ENCODE measurements at regions not wholly inside any gene's neighbourhood (a gene's known extent, or its start where the extent isn't known, plus 50 kb on each side); places are given as distances from the start of the nearest gene placed in this dataset.

GRCh38 chr4:32337403-32337802, 1617.2 kb downstream of the PCDH7 start:
- Histone ChIP-seq H4K8ac (ENCODE audit: extremely low read depth, insufficient read depth, low read length) (no peak overlapping the region), H4K91ac (replicated peaks; ENCODE audit: insufficient read length, low read length) (no peak overlapping the region), H3K9ac (replicated peaks in 1 of 4; ENCODE audit: extremely low read depth in 1 of 4, low read depth in 3 of 4, low read length in 3 of 4) (no peak overlapping the region), H3K79me1 (ENCODE audit: low read depth, low read length) (no peaks in the 10 kb centered on the region), H2AFZ (ENCODE audit: low read length) (no peak overlapping the region), H2BK120ac (replicated peaks; ENCODE audit: low read depth, low read length) (no peak overlapping the region), H3K23ac (ENCODE audit: insufficient read length) (no peak overlapping the region), H3K79me2 (ENCODE audit: control insufficient read depth in 1 of 2, insufficient read depth in 2 of 2, low read length in 2 of 2) (no peaks in the 10 kb centered on the region), H2BK12ac (ENCODE audit: low read depth, low read length) (no peak overlapping the region), H3K56ac (replicated peaks; ENCODE audit: insufficient read length, low read depth, low read length) (no peak overlapping the region), H3K4me1 (replicated peaks in 1 of 4; ENCODE audit: control insufficient read depth in 3 of 4, insufficient read depth in 4 of 4, low read length in 3 of 4) (peaks cover 0 to 4% (median 0%) of the 10 kb centered on the region in 4 experiments; a peak in 1 of 7 replicates), H2BK5ac (ENCODE audit: low read depth, low read length) (no peak overlapping the region), H3K14ac (ENCODE audit: insufficient read length) (no peak overlapping the region), H2AK5ac (ENCODE audit: low read depth, low read length) (no peak overlapping the region), H3K4me2 (ENCODE audit: insufficient read depth in 1 of 2, low read depth in 2 of 2, low read length in 2 of 2) (no peak overlapping the region), H3K27ac (ENCODE audit: low read depth, low read length) (no peak overlapping the region), H2BK15ac (ENCODE audit: low read length) (no peak overlapping the region), H4K20me1 (replicated peaks in 1 of 2; ENCODE audit: control insufficient read depth in 1 of 2, insufficient read depth in 2 of 2, low read length in 2 of 2) (no peaks in the 10 kb centered on the region), H3K23me2 (ENCODE audit: low read depth, low read length) (no peaks in the 10 kb centered on the region), H3K4me3 (ENCODE audit: extremely low read depth in 1 of 4, insufficient read depth in 2 of 4, low read depth in 3 of 4, low read length in 4 of 4) (no peak overlapping the region), H3K4ac (replicated peaks; ENCODE audit: insufficient read length, low read depth, low read length) (no peak overlapping the region), H4K5ac (ENCODE audit: insufficient read length, low read depth, low read length) (no peak overlapping the region), H3K9me3 (ENCODE audit: insufficient read depth in 2 of 2, low read depth in 1 of 2, low read length in 1 of 2) (no peaks in the 10 kb centered on the region), H2BK20ac (ENCODE audit: low read length) (no peak overlapping the region), H3K18ac (ENCODE audit: extremely low read depth, low read length) (no peak overlapping the region), H3K36me3 (ENCODE audit: control insufficient read depth in 2 of 4, insufficient read depth in 4 of 4, low read length in 3 of 4) (no peaks in the 10 kb centered on the region), H3K27me3 (replicated peaks in 1 of 4; ENCODE audit: control insufficient read depth in 3 of 4, extremely low read depth in 1 of 4, insufficient read depth in 3 of 4, low read length in 3 of 4) (no peaks in the 10 kb centered on the region)
- WGBS, 2 experiments (ENCODE audit: extremely low coverage in 1 of 2, insufficient coverage in 1 of 2, insufficient read length in 1 of 2, insufficient replicate concordance in 2 of 2, low coverage in 1 of 2, low lambda C conversion rate in 2 of 2, missing lambda C conversion rate in 1 of 2) = 88% methylated on average over 2 of the region's 2 CpGs; no CpG with 5 or more reads in 1 of the 2 experiments
- no peak for DNase-seq (ENCODE audit: low read depth in 1 of 2, low spot score in 2 of 2)
- TF ChIP-seq EP300 (IDR thresholded peaks at IDR 0.05; ENCODE audit: borderline replicate concordance in 1 of 2, low read depth in 2 of 2, low read length in 2 of 2) (no peak), JUND (IDR thresholded peaks at IDR 0.05; ENCODE audit: low read length) (no peak), FOSL1 (IDR thresholded peaks at IDR 0.05; ENCODE audit: insufficient read depth, low read depth, low read length) (no peak), HDAC6 (IDR thresholded peaks at IDR 0.05; ENCODE audit: low read depth, low read length) (no peak), RFX5 (IDR thresholded peaks at IDR 0.05; ENCODE audit: borderline replicate concordance, low read depth, low read length) (no peak), ASH2L (IDR thresholded peaks at IDR 0.05; ENCODE audit: low read length) (no peak), CBX8 (IDR thresholded peaks at IDR 0.05; ENCODE audit: borderline replicate concordance, low read depth, low read length) (no peak)
- CTCF ChIA-PET (ENCODE audit: partially characterized antibody) = no interaction called here
- POLR2A ChIA-PET (ENCODE audit: partially characterized antibody) = interaction anchor here (0.7 kb wide), 1 partner anchor 156 kb away, joined by 3 read pairs; no protein-coding TSS in a partner anchor
- FAIRE-seq = no peak
